ENCODE measurements at regions not wholly inside any gene's neighbourhood (a gene's known extent, or its start where the extent isn't known, plus 50 kb on each side); places are given as distances from the start of the nearest gene placed in this dataset.
"Not testable (repeated sequence)": the region's sequence is repeated elsewhere in the genome, so short reads cannot be mapped to it uniquely, and the experiment has no call there.

DNA sequence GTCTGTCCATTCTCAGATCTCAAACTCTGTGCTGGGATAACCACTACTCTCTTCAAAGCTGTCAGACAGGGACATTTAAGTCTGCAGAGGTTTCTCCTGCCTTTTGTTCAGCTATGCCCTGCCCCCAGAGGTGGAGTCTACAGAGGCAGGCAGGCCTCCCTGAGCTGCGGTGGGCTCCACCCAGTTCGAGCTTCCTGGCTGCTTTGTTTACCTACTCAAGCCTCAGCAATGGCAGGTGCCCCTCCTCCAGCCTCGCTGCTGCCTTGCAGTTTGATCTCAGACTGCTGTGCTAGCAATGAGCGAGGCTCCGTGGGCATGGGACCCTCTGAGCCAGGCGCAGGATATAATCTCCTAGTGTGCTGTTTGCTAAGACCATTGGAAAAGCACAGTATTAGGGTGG is 53.1 kb upstream of the HUNK start:
- not testable (repeated sequence) for H3K79me2 ChIP-seq; H3K36me3 ChIP-seq (ENCODE audit: control insufficient read depth, insufficient read depth, low read length); H3K4me2 ChIP-seq (ENCODE audit: low read length); H3K9me3 ChIP-seq (ENCODE audit: control insufficient read depth, low read length); H3K27ac ChIP-seq; H3K4me1 ChIP-seq; H3K4me3 ChIP-seq (ENCODE audit: low read depth, low read length); H2AFZ ChIP-seq; H3K9ac ChIP-seq; H3K27me3 ChIP-seq (ENCODE audit: control insufficient read depth, insufficient read depth, low read length)

DNA sequence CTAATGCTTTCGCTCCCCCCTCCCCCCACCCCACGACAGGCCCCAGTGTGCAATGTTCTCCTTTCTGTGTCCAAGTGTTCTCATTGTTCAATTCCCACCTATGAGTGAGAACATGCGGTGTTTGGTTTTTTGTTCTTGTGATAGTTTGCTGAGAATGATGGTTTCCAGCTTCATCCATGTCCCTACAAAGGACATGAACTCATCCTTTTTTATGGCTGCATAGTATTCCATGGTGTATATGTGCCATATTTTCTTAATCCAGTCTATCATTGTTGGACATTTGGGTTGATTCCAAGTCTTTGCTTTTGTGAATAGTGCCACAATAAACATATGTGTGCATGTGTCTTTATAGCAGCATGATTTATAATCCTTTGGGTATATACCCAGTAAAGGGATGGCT is 58.5 kb upstream of the HUNK start:
- H2AFZ ChIP-seq; H3K27ac ChIP-seq; H3K79me2 ChIP-seq; H3K4me2 ChIP-seq (ENCODE audit: low read length); H3K9me3 ChIP-seq (ENCODE audit: control insufficient read depth, low read length); H3K27me3 ChIP-seq (ENCODE audit: control insufficient read depth, insufficient read depth, low read length); H3K9ac ChIP-seq; H3K4me3 ChIP-seq (ENCODE audit: low read depth, low read length); H3K4me1 ChIP-seq; H3K36me3 ChIP-seq (ENCODE audit: control insufficient read depth, insufficient read depth, low read length): not testable (repeated sequence)

DNA sequence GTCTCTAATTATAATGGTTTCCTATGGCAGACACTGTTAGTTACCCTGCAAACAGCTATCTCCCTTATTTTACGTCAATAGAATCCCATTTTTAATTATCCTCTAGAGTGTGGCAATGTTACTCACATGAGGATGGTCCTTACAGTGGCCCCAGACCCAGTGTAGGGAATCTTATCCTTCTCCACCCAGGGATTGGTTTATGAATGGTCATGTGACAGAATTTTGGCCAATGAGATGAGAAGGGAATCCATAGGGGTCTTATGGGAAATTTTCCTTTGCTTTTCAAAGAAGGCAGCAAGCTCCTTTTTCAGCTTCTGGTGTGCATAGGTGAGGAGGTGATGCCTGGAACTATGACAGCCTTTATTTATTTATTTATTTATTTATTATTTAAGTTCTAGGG is 59.0 kb upstream of the HUNK start:
- no peak overlapping the region for H3K4me2 ChIP-seq (ENCODE audit: low read length)
- no peaks in the 10 kb centered on the region for H3K4me1 ChIP-seq
- no peak overlapping the region for H3K9ac ChIP-seq
- no peaks in the 10 kb centered on the region for H3K9me3 ChIP-seq (ENCODE audit: control insufficient read depth, low read length)
- H3K36me3 ChIP-seq (ENCODE audit: control insufficient read depth, insufficient read depth, low read length) = no peaks in the 10 kb centered on the region
- H3K79me2 ChIP-seq = no peaks in the 10 kb centered on the region
- TF ChIP-seq, protein P1, sequence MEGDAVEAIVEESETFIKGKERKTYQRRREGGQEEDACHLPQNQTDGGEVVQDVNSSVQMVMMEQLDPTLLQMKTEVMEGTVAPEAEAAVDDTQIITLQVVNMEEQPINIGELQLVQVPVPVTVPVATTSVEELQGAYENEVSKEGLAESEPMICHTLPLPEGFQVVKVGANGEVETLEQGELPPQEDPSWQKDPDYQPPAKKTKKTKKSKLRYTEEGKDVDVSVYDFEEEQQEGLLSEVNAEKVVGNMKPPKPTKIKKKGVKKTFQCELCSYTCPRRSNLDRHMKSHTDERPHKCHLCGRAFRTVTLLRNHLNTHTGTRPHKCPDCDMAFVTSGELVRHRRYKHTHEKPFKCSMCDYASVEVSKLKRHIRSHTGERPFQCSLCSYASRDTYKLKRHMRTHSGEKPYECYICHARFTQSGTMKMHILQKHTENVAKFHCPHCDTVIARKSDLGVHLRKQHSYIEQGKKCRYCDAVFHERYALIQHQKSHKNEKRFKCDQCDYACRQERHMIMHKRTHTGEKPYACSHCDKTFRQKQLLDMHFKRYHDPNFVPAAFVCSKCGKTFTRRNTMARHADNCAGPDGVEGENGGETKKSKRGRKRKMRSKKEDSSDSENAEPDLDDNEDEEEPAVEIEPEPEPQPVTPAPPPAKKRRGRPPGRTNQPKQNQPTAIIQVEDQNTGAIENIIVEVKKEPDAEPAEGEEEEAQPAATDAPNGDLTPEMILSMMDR (IDR thresholded peaks at IDR 0.05) = no peak
- H2AFZ ChIP-seq = no peak overlapping the region
- no peaks in the 10 kb centered on the region for H3K27me3 ChIP-seq (ENCODE audit: control insufficient read depth, insufficient read depth, low read length)
- H3K4me3 ChIP-seq (ENCODE audit: low read depth, low read length) = no peak overlapping the region
- no peak overlapping the region for H3K27ac ChIP-seq

DNA sequence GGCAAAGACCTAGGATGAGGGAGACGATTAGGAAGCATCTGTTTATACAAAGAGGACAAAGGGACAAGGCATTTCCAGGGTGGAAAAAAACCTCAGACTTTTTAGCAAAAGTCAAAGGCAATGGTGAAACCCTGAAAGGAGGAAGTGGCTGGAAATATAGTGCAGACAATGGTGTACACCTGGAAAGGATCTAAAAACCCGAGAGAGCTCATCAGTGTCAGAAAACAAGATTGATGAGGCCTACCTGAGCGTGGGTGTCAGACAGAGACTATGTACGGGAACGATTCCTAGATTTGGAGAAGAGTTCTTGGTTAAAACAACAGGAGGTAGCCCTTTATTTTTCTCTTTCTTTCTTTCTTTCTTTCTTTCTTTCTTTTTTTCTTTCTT is 68.8 kb upstream of the HUNK start:
- Histone ChIP-seq H3K9me3 (ENCODE audit: control insufficient read depth, low read length) (no peaks in the 10 kb centered on the region), H3K4me1 (no peaks in the 10 kb centered on the region), H3K79me2 (no peaks in the 10 kb centered on the region), H3K36me3 (ENCODE audit: control insufficient read depth, insufficient read depth, low read length) (no peaks in the 10 kb centered on the region), H3K4me2 (ENCODE audit: low read length) (no peak overlapping the region), H3K4me3 (ENCODE audit: low read depth, low read length) (no peak overlapping the region), H2AFZ (no peak overlapping the region), H3K27me3 (ENCODE audit: control insufficient read depth, insufficient read depth, low read length) (no peaks in the 10 kb centered on the region), H3K9ac (no peak overlapping the region), H3K27ac (no peak overlapping the region)
- TF ChIP-seq, protein P1 (IDR thresholded peaks at IDR 0.05) = no peak

DNA sequence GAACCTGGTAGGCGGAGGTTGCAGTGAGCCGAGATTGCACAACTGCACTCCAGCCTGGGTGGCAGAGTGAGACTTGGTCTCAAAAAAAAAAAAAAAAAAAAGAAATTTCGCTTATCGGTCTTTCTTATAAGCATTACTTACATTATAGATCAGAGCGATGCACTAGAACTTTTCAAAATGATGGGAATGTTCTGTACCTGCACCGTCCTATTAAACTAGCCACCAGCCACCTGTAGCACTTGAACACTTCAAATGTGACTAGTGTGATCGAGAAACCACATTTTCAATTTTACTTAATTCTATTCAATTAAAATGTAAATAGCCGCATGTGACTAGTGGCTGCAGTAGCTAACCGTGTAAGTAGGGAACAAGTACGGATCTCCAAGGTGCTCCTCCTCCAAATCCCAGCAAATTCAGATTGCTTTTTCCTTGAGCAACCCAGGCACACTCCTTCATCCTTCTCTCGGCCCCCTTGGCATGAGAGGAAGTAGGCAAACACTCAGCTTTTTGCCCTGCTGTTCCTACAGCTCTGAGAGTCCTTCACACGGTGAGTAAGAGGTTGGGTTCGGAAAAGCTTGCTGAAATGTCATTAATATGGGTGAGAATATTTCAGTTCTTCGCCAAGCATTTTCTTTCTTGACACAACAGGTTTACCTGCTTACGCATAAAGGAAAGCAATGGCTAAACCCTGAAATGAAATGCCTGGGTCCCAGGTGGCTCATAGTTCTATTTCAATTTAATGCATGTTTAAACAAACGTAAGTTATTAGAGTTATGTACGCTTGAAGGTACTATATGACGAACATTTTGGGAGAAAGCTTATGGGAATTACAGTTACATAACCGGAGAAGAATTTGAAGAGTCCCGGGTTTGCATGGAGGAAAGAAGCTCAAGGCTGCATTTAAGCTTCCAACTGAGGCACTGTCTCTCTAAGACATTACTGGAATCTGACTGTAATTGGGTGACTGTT is 69.5 kb upstream of the HUNK start:
- Histone ChIP-seq H3K9ac (no peak overlapping the region), H2AFZ (no peak overlapping the region), H3K27me3 (ENCODE audit: control insufficient read depth, insufficient read depth, low read length) (no peaks in the 10 kb centered on the region), H3K79me2 (no peaks in the 10 kb centered on the region), H3K27ac (no peak overlapping the region), H3K4me2 (ENCODE audit: low read length) (no peak overlapping the region), H3K36me3 (ENCODE audit: control insufficient read depth, insufficient read depth, low read length) (no peaks in the 10 kb centered on the region), H3K4me1 (no peaks in the 10 kb centered on the region), H3K4me3 (ENCODE audit: low read depth, low read length) (no peak overlapping the region), H3K9me3 (ENCODE audit: control insufficient read depth, low read length) (no peaks in the 10 kb centered on the region)
- TF ChIP-seq, protein P1 (IDR thresholded peaks at IDR 0.05) = no peak

Measured in parathyroid adenoma (tissue), 2 donors.